Mesothelial cell of epicardium (in vitro differentiated cells): ENCODE measurements at regions not wholly inside any gene's neighbourhood (a gene's known extent, or its start where the extent isn't known, plus 50 kb on each side); places are given as distances from the start of the nearest gene placed in this dataset.

Source experiments
- DNase-seq, 2 experiments: peaks; one replicate each; pipeline ENCODE4 v3.0.0; 2021; ENCODE audit warnings: low spot score in 2 of 2; ENCODE audit not compliant: unreplicated experiment in 2 of 2
- H3K27ac Mint-ChIP-seq: 2 replicates; pipeline ENCODE4 v1.8.0; 2021; ENCODE audit warnings: mixed read lengths
- H3K27me3 Mint-ChIP-seq: 2 replicates; pipeline ENCODE4 v1.8.0; 2021; ENCODE audit warnings: low read depth, mixed read lengths
- H3K36me3 Mint-ChIP-seq: 2 replicates; pipeline ENCODE4 v1.8.0; 2021; ENCODE audit warnings: mixed read lengths
- H3K4me1 Mint-ChIP-seq: 2 replicates; pipeline ENCODE4 v1.8.0; 2021; ENCODE audit warnings: mixed read lengths
- H3K4me3 Mint-ChIP-seq: 2 replicates; pipeline ENCODE4 v1.8.0; 2021; ENCODE audit warnings: mild to moderate bottlenecking, moderate library complexity, mixed read lengths
- H3K9me3 Mint-ChIP-seq: 2 replicates; pipeline ENCODE4 v1.8.0; 2021; ENCODE audit warnings: mixed read lengths
- TF ChIP-seq, protein P1 (sequence below): fragments of 200-600 bp; sonication (generic); IDR thresholded peaks from one replicate; pipeline ENCODE4 v1.5.0; 2021; ENCODE audit warnings: antibody characterized with exemption; ENCODE audit not compliant: unreplicated experiment

DNA sequence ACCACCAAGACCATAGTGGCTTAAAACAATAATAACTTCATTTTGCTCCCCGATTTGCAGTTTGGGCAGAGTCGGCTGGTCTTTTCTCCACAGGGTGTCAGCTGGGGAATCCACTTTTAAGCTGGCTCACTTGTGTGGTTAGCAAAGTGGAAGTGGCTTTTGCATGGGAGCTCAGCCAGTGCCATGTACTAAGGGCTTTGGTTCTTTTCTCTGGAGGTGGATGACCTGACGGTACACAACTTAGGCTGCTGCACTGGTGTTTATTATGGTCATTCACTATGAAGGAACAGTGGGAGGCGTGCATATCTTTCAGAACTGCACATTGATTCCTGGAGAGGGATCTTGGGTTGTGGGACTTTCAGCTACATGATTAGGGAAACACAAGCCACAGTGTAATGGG lies 141.0 kb downstream of the OR2B2 start:
- DNase-seq: no peak
- Mint-ChIP-seq H3K27ac (no peak overlapping the region), H3K4me3 (no peak overlapping the region), H3K36me3 (no peaks in the 10 kb centered on the region), H3K9me3 (no peaks in the 10 kb centered on the region), H3K27me3 (peaks cover 31% of the 10 kb centered on the region), H3K4me1 (peaks cover 5% of the 10 kb centered on the region)
- TF ChIP-seq, protein P1, sequence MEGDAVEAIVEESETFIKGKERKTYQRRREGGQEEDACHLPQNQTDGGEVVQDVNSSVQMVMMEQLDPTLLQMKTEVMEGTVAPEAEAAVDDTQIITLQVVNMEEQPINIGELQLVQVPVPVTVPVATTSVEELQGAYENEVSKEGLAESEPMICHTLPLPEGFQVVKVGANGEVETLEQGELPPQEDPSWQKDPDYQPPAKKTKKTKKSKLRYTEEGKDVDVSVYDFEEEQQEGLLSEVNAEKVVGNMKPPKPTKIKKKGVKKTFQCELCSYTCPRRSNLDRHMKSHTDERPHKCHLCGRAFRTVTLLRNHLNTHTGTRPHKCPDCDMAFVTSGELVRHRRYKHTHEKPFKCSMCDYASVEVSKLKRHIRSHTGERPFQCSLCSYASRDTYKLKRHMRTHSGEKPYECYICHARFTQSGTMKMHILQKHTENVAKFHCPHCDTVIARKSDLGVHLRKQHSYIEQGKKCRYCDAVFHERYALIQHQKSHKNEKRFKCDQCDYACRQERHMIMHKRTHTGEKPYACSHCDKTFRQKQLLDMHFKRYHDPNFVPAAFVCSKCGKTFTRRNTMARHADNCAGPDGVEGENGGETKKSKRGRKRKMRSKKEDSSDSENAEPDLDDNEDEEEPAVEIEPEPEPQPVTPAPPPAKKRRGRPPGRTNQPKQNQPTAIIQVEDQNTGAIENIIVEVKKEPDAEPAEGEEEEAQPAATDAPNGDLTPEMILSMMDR: no peak

DNA sequence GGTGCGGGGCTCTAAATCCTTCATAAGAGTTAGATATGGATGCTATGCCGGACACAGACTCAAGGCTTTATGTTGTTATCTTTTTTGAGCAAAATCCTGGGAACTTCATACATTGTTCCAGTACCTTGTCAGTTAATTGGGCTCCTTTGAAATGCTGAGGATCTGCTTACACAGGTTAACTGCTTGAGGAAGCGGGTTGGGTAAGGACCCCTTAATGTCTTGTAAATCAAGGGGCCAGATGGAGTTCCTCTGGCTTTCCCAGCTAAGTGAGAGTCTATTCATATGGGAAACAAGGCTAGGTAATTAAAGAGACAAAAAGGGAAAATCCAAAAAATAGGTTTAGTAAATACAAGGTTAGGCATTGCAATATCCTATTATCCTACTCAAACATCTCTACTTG lies 141.5 kb downstream of the OR2B2 start:
- H3K27ac Mint-ChIP-seq: no peak overlapping the region
- DNase-seq: no peak
- peaks cover 31% of the 10 kb centered on the region for H3K27me3 Mint-ChIP-seq
- H3K36me3 Mint-ChIP-seq: no peaks in the 10 kb centered on the region
- TF ChIP-seq, protein P1: no peak
- no peaks in the 10 kb centered on the region for H3K9me3 Mint-ChIP-seq
- H3K4me1 Mint-ChIP-seq: peaks cover 5% of the 10 kb centered on the region
- no peak overlapping the region for H3K4me3 Mint-ChIP-seq

DNA sequence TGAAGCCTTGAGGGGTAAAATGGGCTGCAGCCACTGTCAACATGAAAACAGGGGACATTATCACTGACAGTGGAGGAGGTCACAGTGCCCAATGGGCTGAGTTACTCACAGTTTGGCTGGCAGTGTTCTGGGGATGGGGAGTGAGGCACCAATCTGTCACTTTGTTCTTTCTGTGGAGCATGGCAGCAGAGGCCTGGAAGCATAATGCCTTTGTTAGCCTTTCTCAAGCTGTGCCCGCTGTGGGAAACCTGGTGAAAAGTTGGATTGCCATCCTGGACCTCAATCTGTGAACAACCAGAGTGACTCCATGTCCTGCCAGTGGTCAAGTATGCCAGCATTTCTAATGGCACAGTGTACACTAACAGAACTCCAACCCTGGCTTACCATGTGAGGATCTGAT lies 143.6 kb downstream of the OR2B2 start:
- TF ChIP-seq, protein P1: no peak
- Mint-ChIP-seq H3K4me3 (no peak overlapping the region), H3K9me3 (no peaks in the 10 kb centered on the region), H3K36me3 (no peaks in the 10 kb centered on the region), H3K4me1 (peaks cover 8% of the 10 kb centered on the region), H3K27ac (no peak overlapping the region), H3K27me3 (peaks cover 31% of the 10 kb centered on the region)
- DNase-seq: no peak

DNA sequence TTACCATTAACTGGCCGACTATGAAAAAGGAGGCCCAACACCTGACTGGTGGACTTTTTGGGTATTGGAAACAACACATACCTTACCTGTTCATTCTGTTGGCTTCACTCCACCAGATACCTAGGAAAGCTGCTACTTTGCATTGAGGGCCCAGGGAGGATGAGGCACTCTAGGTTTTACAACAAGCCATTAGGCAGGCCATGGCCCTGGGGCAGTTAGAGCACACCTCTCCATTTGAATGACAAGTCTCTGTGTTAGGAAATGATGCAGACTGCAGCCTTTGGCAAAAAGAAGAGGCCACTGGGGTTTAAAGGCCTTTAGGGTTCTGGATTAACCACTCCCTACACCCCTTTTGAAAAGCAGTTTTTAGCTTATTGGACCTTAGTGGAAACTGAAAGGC lies 144.3 kb downstream of the OR2B2 start:
- TF ChIP-seq, protein P1: no peak
- Mint-ChIP-seq H3K27me3 (peaks cover 31% of the 10 kb centered on the region), H3K4me3 (no peak overlapping the region), H3K4me1 (peaks cover 8% of the 10 kb centered on the region), H3K36me3 (no peaks in the 10 kb centered on the region), H3K9me3 (no peaks in the 10 kb centered on the region), H3K27ac (no peak overlapping the region)
- DNase-seq: no peak

DNA sequence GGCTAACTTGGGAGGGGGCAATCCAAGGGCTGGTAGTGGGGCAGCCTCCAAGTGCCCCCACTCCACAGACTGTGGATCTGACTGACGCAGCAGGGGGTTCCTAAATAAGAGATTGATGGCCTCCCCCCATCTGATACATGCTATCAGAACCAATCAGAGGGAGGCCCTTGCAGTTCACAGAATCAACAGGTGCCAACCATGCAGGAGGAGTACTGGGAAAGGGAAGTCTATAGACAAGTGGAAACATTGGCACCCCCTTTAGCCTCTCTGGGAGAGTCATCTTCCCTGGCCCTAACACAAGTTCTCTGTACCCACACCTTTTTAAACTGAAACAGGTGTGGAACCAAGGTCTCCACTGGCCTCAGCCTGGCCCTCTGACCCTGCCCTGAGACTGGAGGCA lies 145.8 kb downstream of the OR2B2 start:
- no peaks in the 10 kb centered on the region for H3K9me3 Mint-ChIP-seq
- TF ChIP-seq, protein P1: no peak
- no peaks in the 10 kb centered on the region for H3K36me3 Mint-ChIP-seq
- no peak overlapping the region for H3K27ac Mint-ChIP-seq
- H3K4me3 Mint-ChIP-seq: no peak overlapping the region
- H3K4me1 Mint-ChIP-seq: peaks cover 3% of the 10 kb centered on the region
- DNase-seq: no peak
- peaks cover 23% of the 10 kb centered on the region for H3K27me3 Mint-ChIP-seq

DNA sequence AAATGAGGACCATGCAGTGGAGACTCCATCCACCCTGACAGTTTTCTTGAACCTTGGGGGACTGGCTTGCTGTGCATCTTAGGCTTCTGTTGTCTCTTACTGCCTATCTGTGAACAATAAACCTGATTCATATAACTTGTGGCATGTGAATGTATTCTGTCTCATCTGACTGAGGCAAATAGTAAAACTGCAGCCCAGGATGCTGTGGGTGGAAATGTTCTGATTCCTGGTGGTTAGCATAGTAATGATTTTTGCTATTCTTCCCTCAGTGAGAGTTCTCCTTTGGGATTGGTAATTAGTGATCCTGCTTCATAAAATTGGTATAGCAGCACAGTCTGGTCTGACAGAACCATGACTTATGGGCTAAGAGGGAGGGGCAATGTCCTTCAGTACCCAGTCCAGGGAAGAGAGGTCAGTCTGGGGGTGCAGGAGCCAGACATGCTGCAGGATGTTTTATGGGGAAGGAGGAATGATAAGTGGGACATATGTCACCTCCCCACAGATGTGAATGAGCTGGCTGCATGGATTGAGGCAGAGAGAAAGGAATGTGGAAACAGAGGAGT lies 147.1 kb downstream of the OR2B2 start:
- no peak overlapping the region for H3K27ac Mint-ChIP-seq
- H3K9me3 Mint-ChIP-seq: no peaks in the 10 kb centered on the region
- H3K4me1 Mint-ChIP-seq: peaks cover 3% of the 10 kb centered on the region
- no peak for DNase-seq
- H3K27me3 Mint-ChIP-seq: peaks cover 10% of the 10 kb centered on the region
- no peak overlapping the region for H3K4me3 Mint-ChIP-seq
- TF ChIP-seq, protein P1: no peak
- no peaks in the 10 kb centered on the region for H3K36me3 Mint-ChIP-seq
